ENCODE measurements at regions not wholly inside any gene's neighbourhood (a gene's known extent, or its start where the extent isn't known, plus 50 kb on each side); places are given as distances from the start of the nearest gene placed in this dataset.

- no peak for TF ChIP-seq PBX3 (IDR thresholded peaks at IDR 0.05; ENCODE audit: insufficient replicate concordance, low read depth, low read length)
- no peak for TF ChIP-seq SMAD1 (IDR thresholded peaks at IDR 0.05; ENCODE audit: low read depth, partially characterized antibody)
- no peak for TF ChIP-seq RAD21 (IDR thresholded peaks at IDR 0.05; ENCODE audit: insufficient read depth, low read depth, low read length)
- no peak for TF ChIP-seq CTCF (IDR thresholded peaks at IDR 0.05 in 2 of 3, conservative IDR thresholded peaks at IDR 0.05 in 1 of 3; ENCODE audit: control insufficient read depth in 2 of 3, extremely low read depth in 1 of 3, insufficient read depth in 1 of 3, low read depth in 3 of 3, low read length in 3 of 3)
- no peak for TF ChIP-seq MAX (IDR thresholded peaks at IDR 0.05; ENCODE audit: low read depth, low read length)
- TF ChIP-seq NR2C1 (IDR thresholded peaks at IDR 0.05) = no peak
- TF ChIP-seq KDM1A (IDR thresholded peaks at IDR 0.05; ENCODE audit: borderline replicate concordance) = no peak
- no peak for TF ChIP-seq POLR2AphosphoS5 (IDR thresholded peaks at IDR 0.05; ENCODE audit: low read length)
- TF ChIP-seq ZSCAN29 (IDR thresholded peaks at IDR 0.05) = no peak
- TF ChIP-seq POLR2A (IDR thresholded peaks at IDR 0.05; ENCODE audit: low read depth, low read length) = no peak
- no peak for TF ChIP-seq TAF1 (IDR thresholded peaks at IDR 0.05; ENCODE audit: borderline replicate concordance, low read depth, low read length)
- no peak for TF ChIP-seq EZH2 (IDR thresholded peaks at IDR 0.05; ENCODE audit: borderline replicate concordance, control insufficient read depth, low read depth, low read length)
- no peak for TF ChIP-seq CBFB (IDR thresholded peaks at IDR 0.05; ENCODE audit: low read depth)
- TF ChIP-seq E2F4 (IDR thresholded peaks at IDR 0.05; ENCODE audit: low read depth, low read length) = no peak
Measured at GRCh38 chr1:217268058-217268457, 362.8 kb downstream of the GPATCH2 start.

Data from GM12878 (cell line).